ENCODE measurements at regions not wholly inside any gene's neighbourhood (a gene's known extent, or its start where the extent isn't known, plus 50 kb on each side); places are given as distances from the start of the nearest gene placed in this dataset.

GRCh38 chr18:22032392-22032961, 136.9 kb upstream of the GATA6 start:
- H3K4me2 ChIP-seq (ENCODE audit: low read length): peak overlapping the region; percentile 56
- H2AFZ ChIP-seq (ENCODE audit: low read depth, low read length, poor library complexity, severe bottlenecking): peak overlapping the region; percentile 27
- H4K20me1 ChIP-seq (ENCODE audit: insufficient read depth): no peaks in the 10 kb centered on the region
- peaks cover 14 to 20% of the 10 kb centered on the region in 2 experiments for H3K4me1 ChIP-seq (ENCODE audit: control insufficient read depth in 1 of 2, insufficient read depth in 2 of 2, low read length in 2 of 2)
- peak overlapping the region; percentile 10; the same call in 1 of the 2 replicates for H3K9ac ChIP-seq (ENCODE audit: low read length)
- no peaks in the 10 kb centered on the region for H3K27me3 ChIP-seq (ENCODE audit: insufficient read depth, low read length)
- no peaks in the 10 kb centered on the region for H3K9me3 ChIP-seq (ENCODE audit: control insufficient read depth in 1 of 2, insufficient read depth in 1 of 2, low read depth in 1 of 2, low read length in 2 of 2)
- no peaks in the 10 kb centered on the region for H3K36me3 ChIP-seq (ENCODE audit: control insufficient read depth in 1 of 2, insufficient read depth in 2 of 2, low read length in 2 of 2)
- H3K79me2 ChIP-seq (ENCODE audit: insufficient read depth, low read length): no peaks in the 10 kb centered on the region
- BruUV-seq (replicated peaks): TSS peak; percentile 99
- no peaks in the 10 kb centered on the region for H3K9me2 ChIP-seq (ENCODE audit: insufficient read depth)
- peak; percentile 88 for DNase-seq (ENCODE audit: low read depth, low spot score)
- no peak overlapping the region for H3K4me3 ChIP-seq (replicated peaks in 1 of 2; ENCODE audit: low read depth in 1 of 2, low read length in 2 of 2)
- ChIA-PET RAD21 (ENCODE audit: low non-redundant PET in 1 of 2, low total read pairs in 2 of 2, uncharacterized antibody in 2 of 2, unreplicated experiment in 2 of 2) (no interaction called here), CTCF (interaction anchor here (1.3 kb wide), 2 partner anchors 15 to 35 kb away, joined by 3 to 4 read pairs; no protein-coding TSS in a partner anchor), POLR2A (no interaction called here)
- H3K27ac ChIP-seq (ENCODE audit: low read depth, low read length): peak overlapping the region; percentile 36; the same call in 1 of the 2 replicates
- peak; percentile 97 for ATAC-seq
- intact Hi-C loops (cut with micrococcal nuclease): no loop called here
- TF ChIP-seq ZNF274 (IDR thresholded peaks at IDR 0.05; ENCODE audit: low read depth, low read length): no peak
- no peak for TF ChIP-seq YY1 (IDR thresholded peaks at IDR 0.05; ENCODE audit: extremely low read depth, insufficient replicate concordance, low read depth, low read length)
- no peak for TF ChIP-seq ZFX (IDR thresholded peaks at IDR 0.05)
- peak; percentile 53 for TF ChIP-seq POLR2AphosphoS5 (IDR thresholded peaks at IDR 0.05; ENCODE audit: low read depth, low read length)
- no peak for TF ChIP-seq RAD21 (IDR thresholded peaks at IDR 0.05; ENCODE audit: low read depth)
- no peak for TF ChIP-seq ZBTB33 (IDR thresholded peaks at IDR 0.05; ENCODE audit: extremely low read depth, insufficient replicate concordance, low read length)
- TF ChIP-seq SRF (IDR thresholded peaks at IDR 0.05; ENCODE audit: low read depth): 0 out of 2 replicates have a peak, but pooled peaks have one; percentile 41
- peak; percentile 91 for TF ChIP-seq FOSL1 (IDR thresholded peaks at IDR 0.05; ENCODE audit: low read depth)
- peak; percentile 87 for TF ChIP-seq JUND (IDR thresholded peaks at IDR 0.05)
- peak; percentile 58; the same call in 1 of the 2 replicates for TF ChIP-seq EGR1 (IDR thresholded peaks at IDR 0.05; ENCODE audit: low read depth)
- peak; percentile 83; the same call in 1 of the 2 replicates for TF ChIP-seq CBX3 (IDR thresholded peaks at IDR 0.05; ENCODE audit: low read depth)
- peak; percentile 57; the same call in 1 of the 2 replicates for TF ChIP-seq CEBPB (IDR thresholded peaks at IDR 0.05; ENCODE audit: low read depth)
- peak; percentile 25; the same call in 1 of the 2 replicates for TF ChIP-seq ATF3 (IDR thresholded peaks at IDR 0.05)
- no peak for TF ChIP-seq ELF1 (IDR thresholded peaks at IDR 0.05; ENCODE audit: borderline replicate concordance, low read depth)
- TF ChIP-seq EZH2 (IDR thresholded peaks at IDR 0.05): no peak
- TF ChIP-seq MAX (IDR thresholded peaks at IDR 0.05): peak; percentile 50; the same call in 1 of the 2 replicates
- peak; percentile 77; the same call in 1 of the 2 replicates for TF ChIP-seq SIN3A (IDR thresholded peaks at IDR 0.05; ENCODE audit: low read depth)
- TF ChIP-seq EZH2phosphoT487 (IDR thresholded peaks at IDR 0.05; ENCODE audit: borderline replicate concordance): no peak
- TF ChIP-seq REST (IDR thresholded peaks at IDR 0.05; ENCODE audit: low read depth): no peak
- no peak for TF ChIP-seq CTCF (IDR thresholded peaks at IDR 0.05 in 2 of 3, conservative IDR thresholded peaks at IDR 0.05 in 1 of 3; ENCODE audit: borderline replicate concordance in 1 of 3, insufficient read depth in 1 of 3, low read depth in 2 of 3, low read length in 2 of 3)

All from HCT116 (cell line).